Kidney capillary endothelial cell (primary cell): ENCODE measurements at regions not wholly inside any gene's neighbourhood (a gene's known extent, or its start where the extent isn't known, plus 50 kb on each side); places are given as distances from the start of the nearest gene placed in this dataset.

ENCODE experiments used
- DNase-seq: peaks from one replicate; pipeline ENCODE4 v3.0.0-alpha.2; 2018; ENCODE audit warnings: low spot score

- no peak for DNase-seq
These were observed 113.7 kb upstream of the DPYD start for GRCh38 chr1:98034505-98034904.

GRCh38 chr1:98032958-98033357, 112.1 kb upstream of the DPYD start:
- DNase-seq, result no peak

GRCh38 chr1:98030976-98031375, 110.1 kb upstream of the DPYD start:
- no peak for DNase-seq

GRCh38 chr1:98030483-98030882, 109.6 kb upstream of the DPYD start:
- no peak for DNase-seq

- no peak for DNase-seq
These were observed 108.0 kb upstream of the DPYD start for GRCh38 chr1:98028800-98029199.

- DNase-seq, result no peak
These were observed 106.4 kb upstream of the DPYD start for GRCh38 chr1:98027103-98027705.

GRCh38 chr1:98025858-98026257, 105.0 kb upstream of the DPYD start:
- DNase-seq, result no peak

GRCh38 chr1:98021126-98021525, 100.3 kb upstream of the DPYD start:
- no peak for DNase-seq

GRCh38 chr1:98019747-98020146, 98.9 kb upstream of the DPYD start:
- no peak for DNase-seq

GRCh38 chr1:98018074-98018473, 97.2 kb upstream of the DPYD start:
- DNase-seq, result no peak

- no peak for DNase-seq
These were observed 96.3 kb upstream of the DPYD start for GRCh38 chr1:98017184-98017583.

- no peak for DNase-seq
These were observed 87.5 kb upstream of the DPYD start for GRCh38 chr1:98008373-98008772.

GRCh38 chr1:98005326-98006010, 84.6 kb upstream of the DPYD start:
- no peak for DNase-seq

GRCh38 chr1:98003442-98003841, 82.6 kb upstream of the DPYD start:
- no peak for DNase-seq

GRCh38 chr1:98002288-98002687, 81.5 kb upstream of the DPYD start:
- no peak for DNase-seq

- no peak for DNase-seq
These were observed 80.9 kb upstream of the DPYD start for GRCh38 chr1:98001764-98002163.

- no peak for DNase-seq
These were observed 78.5 kb upstream of the DPYD start for GRCh38 chr1:97999320-97999719.

GRCh38 chr1:97996880-97997279, 76.0 kb upstream of the DPYD start:
- no peak for DNase-seq

GRCh38 chr1:97989094-97989680, 68.4 kb upstream of the DPYD start:
- DNase-seq, result no peak

GRCh38 chr1:97986041-97987005, 65.5 kb upstream of the DPYD start:
- DNase-seq, result peak; percentile 3

GRCh38 chr1:97983126-97983525, 62.3 kb upstream of the DPYD start:
- no peak for DNase-seq

- DNase-seq, result no peak
These were observed 59.7 kb upstream of the DPYD start for GRCh38 chr1:97980530-97980929.

- no peak for DNase-seq
These were observed 56.0 kb upstream of the DPYD start for GRCh38 chr1:97976801-97977200.
